8988T (cell line): ENCODE measurements at regions not wholly inside any gene's neighbourhood (a gene's known extent, or its start where the extent isn't known, plus 50 kb on each side); places are given as distances from the start of the nearest gene placed in this dataset.
"Not testable (repeated sequence)": the region's sequence is repeated elsewhere in the genome, so short reads cannot be mapped to it uniquely, and the experiment has no call there.

Experiments used
- DNase-seq: peaks from one replicate; pipeline ENCODE4 v3.0.0; 2011

GRCh38 chr4:162838671-162839070 lies 328.0 kb downstream of the NAF1 start:
- DNase-seq: no peak

DNA sequence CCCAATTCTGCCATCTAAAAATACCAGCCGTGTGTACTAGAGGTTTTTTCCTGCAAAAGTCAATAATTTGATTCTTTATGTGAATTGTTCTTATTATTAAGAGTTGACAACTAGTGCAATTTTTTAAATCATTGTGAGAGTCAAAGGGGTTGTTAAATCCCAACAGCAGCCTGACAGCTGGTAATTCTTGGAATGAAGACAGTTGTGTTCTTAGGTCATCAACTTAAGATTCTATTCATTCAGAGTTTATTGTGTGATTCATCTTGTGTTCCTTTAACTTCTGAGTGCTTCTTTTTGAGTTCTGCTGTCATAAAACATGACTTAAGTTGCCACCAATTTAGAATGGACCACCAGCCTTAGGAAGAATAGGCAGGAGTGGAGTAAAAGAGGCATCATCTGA lies 329.0 kb downstream of the NAF1 start:
- DNase-seq: no peak

GRCh38 chr4:162837241-162837640 lies 329.4 kb downstream of the NAF1 start:
- no peak for DNase-seq

GRCh38 chr4:162836773-162837172 lies 329.9 kb downstream of the NAF1 start:
- DNase-seq: no peak

DNA sequence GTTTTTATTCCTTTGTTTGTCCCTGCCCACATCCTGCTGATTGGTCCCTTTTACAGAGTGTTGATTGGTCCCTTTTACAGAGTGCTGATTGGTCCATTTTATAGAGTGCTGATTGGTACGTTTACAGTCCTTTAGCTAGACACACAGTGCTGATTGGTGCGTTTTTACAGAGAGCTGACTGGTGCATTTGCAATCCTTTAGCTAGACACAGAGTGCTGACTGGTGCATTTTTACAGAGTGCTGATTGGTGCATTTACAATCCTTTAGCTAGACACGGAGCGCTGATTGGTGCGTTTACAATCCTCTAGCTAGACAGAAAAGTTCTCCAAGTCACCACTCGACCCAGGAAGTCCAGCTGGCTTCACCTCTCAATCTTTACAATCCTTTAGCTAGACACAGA lies 330.4 kb downstream of the NAF1 start:
- DNase-seq: not testable (repeated sequence)

GRCh38 chr4:162830899-162831298 lies 335.8 kb downstream of the NAF1 start:
- no peak for DNase-seq

GRCh38 chr4:162817374-162817773 lies 349.3 kb downstream of the NAF1 start:
- not testable (repeated sequence) for DNase-seq

DNA sequence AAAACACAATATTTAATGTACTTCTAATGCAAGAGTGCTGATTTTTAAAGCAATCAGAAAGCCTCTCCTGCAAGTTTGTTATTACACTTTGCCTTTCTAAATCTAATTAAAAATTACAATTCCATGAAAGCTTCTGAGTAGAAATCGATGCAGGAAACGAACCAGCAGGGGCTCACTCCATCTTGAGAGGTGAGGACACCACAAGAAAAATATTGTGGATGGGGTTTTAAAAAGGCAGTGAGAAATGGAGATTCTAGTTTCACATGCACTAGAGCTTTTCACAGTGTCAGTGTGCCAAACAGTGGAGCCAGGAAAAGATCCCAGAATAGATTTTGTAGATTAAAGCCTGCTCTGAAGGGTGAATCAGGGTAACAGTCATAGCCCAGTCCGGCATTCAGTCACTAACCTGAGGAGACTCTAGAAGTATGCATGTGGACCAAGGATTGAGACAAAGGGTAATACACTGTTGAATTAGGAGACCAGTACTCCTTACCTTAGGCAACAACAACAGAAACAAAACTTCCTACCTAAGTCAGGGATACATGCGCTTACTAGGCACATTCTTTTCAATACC lies 362.3 kb downstream of the NAF1 start:
- no peak for DNase-seq

DNA sequence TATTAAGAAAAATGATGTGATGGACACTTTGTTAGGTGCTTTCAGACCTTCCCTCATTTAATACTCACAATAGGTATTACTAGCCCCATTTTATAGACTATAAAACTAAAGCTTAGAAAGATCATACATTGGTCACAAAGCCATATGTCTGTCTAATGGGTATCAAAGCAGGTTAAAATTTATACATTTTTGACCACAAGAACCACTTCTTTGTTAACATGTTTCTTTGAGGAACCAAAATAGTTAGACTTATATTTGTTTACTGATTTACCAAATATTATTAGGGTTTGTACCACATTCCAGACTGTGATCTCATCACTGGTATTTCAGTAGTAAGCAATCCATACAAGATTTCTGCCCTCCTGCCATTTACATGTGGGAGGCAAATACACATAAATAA lies 363.3 kb downstream of the NAF1 start:
- DNase-seq: no peak

GRCh38 chr4:162797108-162797507 lies 369.6 kb downstream of the NAF1 start:
- no peak for DNase-seq

DNA sequence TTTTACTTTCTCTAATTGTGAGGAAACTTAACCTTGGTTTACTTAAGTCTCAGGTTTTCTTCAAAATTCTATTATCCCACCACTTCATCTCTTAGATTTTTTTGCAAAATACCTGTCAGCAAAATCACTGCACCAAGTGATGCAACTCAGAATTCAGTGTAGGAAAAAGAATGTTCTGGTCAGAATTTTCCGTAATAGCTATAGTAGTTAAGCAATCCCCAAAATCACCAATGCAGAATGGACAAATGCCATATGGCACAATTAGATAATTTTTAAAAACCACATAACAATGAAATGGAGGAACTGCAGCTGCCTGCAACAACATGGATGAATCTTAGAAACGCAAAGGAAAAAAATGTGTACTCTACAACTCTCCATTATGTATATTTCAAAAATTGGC lies 373.1 kb downstream of the NAF1 start:
- no peak for DNase-seq

- no peak for DNase-seq
Observed at GRCh38 chr4:162793004-162793403, 373.7 kb downstream of the NAF1 start.

- no peak for DNase-seq
Observed at GRCh38 chr4:162791226-162791625, 375.5 kb downstream of the NAF1 start.

- no peak for DNase-seq
Observed at GRCh38 chr4:162787120-162787519, 379.6 kb downstream of the NAF1 start.

GRCh38 chr4:162782778-162783525 lies 383.7 kb downstream of the NAF1 start:
- no peak for DNase-seq

DNA sequence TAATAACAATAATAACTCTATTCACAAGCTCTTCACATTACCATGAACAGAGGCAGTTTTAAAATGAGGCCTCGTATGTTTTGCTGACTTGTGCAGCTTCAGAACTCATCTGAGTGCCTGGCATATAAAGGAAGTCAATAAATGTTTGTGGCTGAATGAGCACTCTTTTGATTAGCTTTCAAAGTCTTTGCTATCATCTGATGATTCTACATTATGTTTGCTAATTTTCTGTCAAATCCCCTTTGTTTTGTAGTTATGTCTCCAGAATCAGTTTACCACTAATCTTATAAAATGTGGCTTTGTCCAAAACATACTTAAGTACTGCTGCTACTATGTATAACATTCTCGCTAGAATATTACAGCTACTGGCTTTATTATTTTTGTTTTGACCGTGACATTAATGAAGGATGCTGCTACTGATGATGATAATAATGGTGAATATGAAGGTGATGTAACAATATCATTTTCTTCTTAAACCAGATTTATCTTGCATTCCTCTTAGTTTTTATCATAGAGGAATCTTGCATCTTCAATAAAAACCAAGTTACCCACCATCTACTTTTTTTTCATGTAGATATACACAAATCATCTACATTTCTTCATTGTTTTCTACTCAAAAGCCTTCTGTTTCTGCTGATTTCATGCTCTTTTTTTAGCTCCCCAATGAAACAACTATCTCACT lies 384.5 kb downstream of the NAF1 start:
- no peak for DNase-seq

DNA sequence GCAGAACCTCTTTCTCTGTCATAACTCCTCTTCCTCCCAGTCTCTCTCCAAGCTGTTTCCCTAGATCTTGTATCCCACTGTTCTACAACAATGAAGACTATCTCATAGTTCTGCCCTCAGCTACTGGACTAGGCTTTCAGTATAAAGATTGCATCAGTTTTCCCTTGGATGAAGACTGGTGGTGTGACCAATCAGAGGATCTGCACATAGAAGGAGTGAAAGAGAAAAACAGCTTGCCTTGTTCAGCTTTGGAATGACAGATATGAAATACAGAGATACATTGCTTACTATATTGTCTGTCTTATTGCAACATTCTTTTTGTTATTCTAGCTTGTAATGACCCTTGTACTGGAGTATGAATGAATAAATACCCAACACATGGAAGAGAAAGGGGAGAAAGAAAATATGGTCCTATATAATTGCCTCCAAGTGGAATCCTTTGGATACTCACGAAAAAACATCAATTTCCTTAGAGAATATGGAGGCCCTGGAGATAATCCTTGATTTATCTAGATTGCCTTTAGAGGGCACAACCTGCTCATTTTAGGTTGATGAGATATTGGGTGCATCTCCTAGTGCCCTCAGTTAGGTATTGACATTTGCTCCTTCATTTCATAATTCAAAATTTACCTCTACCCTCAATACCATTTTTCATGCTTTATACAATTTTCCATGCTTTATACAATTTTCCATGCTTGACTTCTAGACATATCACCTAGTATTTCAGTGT lies 395.8 kb downstream of the NAF1 start:
- DNase-seq: no peak

GRCh38 chr4:162767083-162767482 lies 399.6 kb downstream of the NAF1 start:
- no peak for DNase-seq

GRCh38 chr4:162761965-162762364 lies 404.7 kb downstream of the NAF1 start:
- no peak for DNase-seq

DNA sequence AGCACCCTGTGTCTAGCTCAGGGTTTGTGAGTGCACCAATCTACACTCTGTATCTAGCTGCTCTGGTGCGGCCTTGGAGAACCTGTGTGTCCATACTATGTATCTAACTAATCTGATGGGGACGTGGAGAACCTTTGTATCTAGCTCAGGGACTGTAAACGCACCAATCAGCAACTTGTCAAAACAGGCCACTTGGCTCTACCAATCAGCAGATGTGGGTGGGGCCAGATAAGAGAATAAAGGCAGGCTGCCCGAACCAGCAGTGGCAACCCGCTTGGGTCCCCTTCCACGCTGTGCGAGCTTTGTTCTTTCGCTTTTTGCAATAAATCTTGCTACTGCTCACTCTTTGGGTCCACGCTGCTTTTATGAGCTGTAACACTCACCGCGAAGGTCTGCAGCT lies 426.5 kb downstream of the NAF1 start:
- not testable (repeated sequence) for DNase-seq

GRCh38 chr4:162739596-162739995 lies 427.1 kb downstream of the NAF1 start:
- not testable (repeated sequence) for DNase-seq

GRCh38 chr4:162732876-162733275 lies 433.8 kb downstream of the NAF1 start:
- no peak for DNase-seq

- DNase-seq: no peak
Observed at GRCh38 chr4:162727766-162728165, 438.9 kb downstream of the NAF1 start.

- no peak for DNase-seq
Observed at GRCh38 chr4:162727232-162727631, 439.5 kb downstream of the NAF1 start.
